Activated T-cell treated with anti-CD3 and anti-CD28 coated beads, Interleukin-2, amount 50 U/mL, for 72 hours (primary cell): ENCODE measurements at regions not wholly inside any gene's neighbourhood (a gene's known extent, or its start where the extent isn't known, plus 50 kb on each side); places are given as distances from the start of the nearest gene placed in this dataset.

ENCODE experiments used
- ATAC-seq, 2 donors: fragments of 150-1000 bp; cut with Tn5 transposase; replicated peaks in 1 of 2; 2 replicates each; pipeline ENCODE4 v1.10.0; 2021; ENCODE audit warnings: moderate library complexity in 2 of 2, mild to moderate bottlenecking in 1 of 2
- DNase-seq, 2 donors: peaks; one replicate each; pipeline ENCODE4 v3.0.0; 2021 to 2022; ENCODE audit warnings: mixed read lengths in 1 of 2
- H3K27ac Mint-ChIP-seq: one replicate; pipeline ENCODE4 v1.8.0; 2022; ENCODE audit warnings: mild to moderate bottlenecking, moderate library complexity, mixed read lengths
- H3K27me3 Mint-ChIP-seq: one replicate; pipeline ENCODE4 v1.8.0; 2022; ENCODE audit warnings: low read depth, mixed read lengths
- H3K36me3 Mint-ChIP-seq, 2 donors: one replicate each; pipeline ENCODE4 v1.8.0; 2022; ENCODE audit warnings: mixed read lengths in 2 of 2, mild to moderate bottlenecking in 1 of 2; ENCODE audit not compliant: insufficient read depth in 2 of 2
- H3K4me1 Mint-ChIP-seq: one replicate; pipeline ENCODE4 v1.8.0; 2022; ENCODE audit warnings: low read depth, mixed read lengths
- H3K4me3 Mint-ChIP-seq, 2 donors: one replicate each; pipeline ENCODE4 v1.8.0; 2022; ENCODE audit warnings: mild to moderate bottlenecking in 2 of 2, mixed read lengths in 2 of 2, moderate library complexity in 2 of 2
- H3K9me3 Mint-ChIP-seq, 2 donors: one replicate each; pipeline ENCODE4 v1.8.0; 2022; ENCODE audit warnings: mixed read lengths in 2 of 2

DNA sequence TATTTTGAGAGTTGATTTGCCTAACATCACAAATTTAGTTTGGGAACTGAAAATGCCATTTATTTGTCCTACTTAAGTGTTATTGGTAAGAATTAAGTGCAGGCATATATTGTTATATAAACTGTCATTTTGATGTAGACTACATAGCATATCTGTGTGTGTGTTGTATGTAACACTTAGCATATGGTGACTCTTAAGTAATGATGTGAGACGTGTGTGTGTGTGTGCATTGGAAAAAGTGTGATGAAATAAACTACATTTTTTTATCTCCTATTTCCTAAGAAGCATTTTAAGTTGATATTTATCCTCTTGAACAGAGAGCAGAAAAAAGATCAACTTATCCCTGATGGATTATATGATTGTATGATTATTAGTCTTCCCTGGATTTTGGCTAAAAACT lies 588.2 kb upstream of the SUCLG2 start:
- H3K9me3 Mint-ChIP-seq: no peaks in the 10 kb centered on the region
- no peaks in the 10 kb centered on the region for H3K36me3 Mint-ChIP-seq
- H3K4me3 Mint-ChIP-seq: no peak overlapping the region
- DNase-seq (no peak), ATAC-seq (no peak)
- H3K27me3 Mint-ChIP-seq: peaks cover under 1% of the 10 kb centered on the region
- H3K4me1 Mint-ChIP-seq: no peaks in the 10 kb centered on the region
- no peak overlapping the region for H3K27ac Mint-ChIP-seq

DNA sequence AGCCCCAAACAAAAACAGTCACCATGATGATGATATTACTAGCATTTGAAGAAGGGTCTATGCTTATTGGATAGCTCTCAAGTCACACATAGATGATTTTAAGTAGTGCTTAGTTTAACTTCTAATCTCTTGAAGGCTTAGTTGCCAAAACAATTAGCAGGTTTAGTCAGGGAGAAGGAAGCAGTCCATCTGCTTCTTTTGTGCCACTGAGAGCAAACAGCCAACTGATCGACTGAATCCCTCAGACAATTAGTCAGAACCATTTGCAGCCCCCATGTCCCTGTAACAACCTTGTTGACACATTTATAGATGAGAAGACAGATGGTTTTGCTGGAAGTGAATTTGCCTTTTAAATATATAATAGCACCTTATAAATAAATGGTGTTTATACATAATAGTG lies 585.1 kb upstream of the SUCLG2 start:
- H3K36me3 Mint-ChIP-seq: no peaks in the 10 kb centered on the region
- ATAC-seq: no peak
- DNase-seq: no peak
- no peak overlapping the region for H3K4me3 Mint-ChIP-seq
- no peak overlapping the region for H3K27ac Mint-ChIP-seq
- no peaks in the 10 kb centered on the region for H3K4me1 Mint-ChIP-seq
- H3K9me3 Mint-ChIP-seq: no peaks in the 10 kb centered on the region
- no peaks in the 10 kb centered on the region for H3K27me3 Mint-ChIP-seq

DNA sequence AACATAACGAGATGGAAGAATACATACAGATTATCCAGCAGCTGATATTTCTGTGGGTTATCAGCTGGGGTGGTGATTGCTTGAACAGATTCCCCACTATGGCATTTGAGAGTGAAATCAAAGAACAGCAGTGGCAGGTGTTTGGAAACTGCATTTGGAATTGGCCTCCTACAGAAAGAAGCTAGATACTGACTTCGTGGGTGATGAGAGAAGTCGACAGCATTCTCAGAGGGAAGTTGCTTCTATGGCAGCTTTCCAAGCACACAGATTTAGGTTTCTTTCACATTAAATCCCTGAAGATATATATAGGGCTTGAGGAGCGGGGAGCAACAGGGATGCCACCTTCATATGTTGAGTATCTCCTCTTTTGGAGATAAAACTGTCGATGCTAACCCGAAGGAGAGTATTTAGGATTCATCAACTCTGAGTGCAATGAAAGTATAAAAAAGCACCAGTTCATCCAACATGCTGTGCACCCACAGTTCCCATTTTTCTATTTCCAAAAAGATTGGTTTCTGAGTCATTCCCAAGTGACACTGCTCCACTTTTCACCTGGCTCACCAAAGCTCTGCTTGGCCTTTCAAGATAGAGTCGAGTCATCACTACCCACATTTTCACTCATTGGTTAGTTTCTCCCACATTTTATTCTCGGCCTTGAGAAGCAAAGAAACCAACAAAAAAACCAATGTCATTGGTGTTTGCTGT lies 579.8 kb upstream of the SUCLG2 start:
- no peaks in the 10 kb centered on the region for H3K27me3 Mint-ChIP-seq
- no peak overlapping the region for H3K27ac Mint-ChIP-seq
- H3K4me1 Mint-ChIP-seq: no peaks in the 10 kb centered on the region
- ATAC-seq (no peak), DNase-seq (no peak)
- peaks cover 6% of the 10 kb centered on the region in 2 donors for H3K9me3 Mint-ChIP-seq
- no peak overlapping the region for H3K4me3 Mint-ChIP-seq
- H3K36me3 Mint-ChIP-seq: peaks cover 1 to 2% of the 10 kb centered on the region in 2 donors

DNA sequence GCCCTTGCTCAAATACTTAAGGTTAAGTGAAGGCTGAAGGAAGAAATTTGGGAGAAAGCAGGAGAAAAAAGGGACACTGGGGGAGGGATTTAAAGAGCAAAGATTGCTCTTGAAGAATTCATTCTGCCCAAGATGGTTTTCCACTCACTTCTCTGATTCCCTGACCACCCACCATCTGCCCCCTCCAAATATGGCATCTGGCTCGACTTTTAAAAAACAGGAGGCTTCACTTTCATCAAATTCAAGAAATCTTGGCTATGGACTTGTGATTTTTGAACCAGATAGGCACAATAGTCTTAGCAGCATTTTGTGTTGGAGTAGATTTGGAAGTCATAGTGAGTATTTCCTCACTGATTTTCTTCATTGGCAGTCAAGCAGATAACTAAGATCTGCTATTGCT lies 574.4 kb upstream of the SUCLG2 start:
- Mint-ChIP-seq H3K36me3 (peaks cover 1 to 2% of the 10 kb centered on the region in 2 donors), H3K27me3 (no peaks in the 10 kb centered on the region), H3K27ac (no peak overlapping the region), H3K4me3 (no peak overlapping the region), H3K4me1 (no peaks in the 10 kb centered on the region), H3K9me3 (peaks cover 6% of the 10 kb centered on the region in 2 donors)
- no peak for ATAC-seq
- no peak for DNase-seq

DNA sequence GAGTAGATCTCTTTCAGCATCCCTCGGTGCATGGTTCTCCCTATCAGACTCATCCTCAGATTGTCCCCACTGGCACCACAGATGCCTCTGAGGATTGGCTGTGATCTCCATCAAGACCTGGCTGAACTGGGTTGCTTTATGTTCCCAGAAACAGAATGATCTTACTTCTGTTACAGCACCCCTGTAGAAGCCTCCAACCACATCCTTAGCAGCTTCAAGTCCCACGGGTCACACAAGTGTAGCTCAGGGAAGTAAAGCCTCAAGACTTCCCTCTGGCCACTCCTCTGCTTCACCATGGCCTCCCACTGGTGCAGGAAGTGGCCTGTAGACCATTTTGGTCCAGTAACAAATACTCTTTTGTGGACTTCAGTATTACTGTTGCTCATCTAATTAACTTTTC lies 566.4 kb upstream of the SUCLG2 start:
- Mint-ChIP-seq H3K36me3 (no peaks in the 10 kb centered on the region), H3K27ac (no peak overlapping the region), H3K9me3 (no peaks in the 10 kb centered on the region), H3K4me3 (no peak overlapping the region), H3K27me3 (no peaks in the 10 kb centered on the region), H3K4me1 (peaks cover 7% of the 10 kb centered on the region)
- ATAC-seq (peak in 1 of 2 donors; percentile 36), DNase-seq (no peak)

DNA sequence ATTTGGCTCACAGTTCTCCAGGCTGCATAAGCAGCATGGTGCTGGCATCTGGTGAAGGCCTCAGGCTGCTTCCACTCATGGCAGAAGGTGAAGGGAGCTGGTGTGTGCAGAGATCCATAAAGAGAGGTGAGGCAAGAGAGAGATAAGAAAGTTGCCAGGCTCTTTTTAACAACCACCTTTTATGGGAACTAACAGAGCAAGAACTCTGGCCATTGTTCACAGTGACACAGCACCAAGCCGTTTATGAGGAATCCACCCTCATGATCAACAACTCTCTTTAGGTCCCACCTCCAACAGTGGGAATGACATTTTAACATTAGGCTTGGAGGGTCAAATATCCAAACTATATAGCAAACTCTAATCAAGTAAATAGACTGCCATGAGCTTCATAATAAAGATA lies 557.2 kb upstream of the SUCLG2 start:
- H3K36me3 Mint-ChIP-seq: no peaks in the 10 kb centered on the region
- ATAC-seq: no peak
- H3K27me3 Mint-ChIP-seq: no peaks in the 10 kb centered on the region
- H3K27ac Mint-ChIP-seq: no peak overlapping the region
- no peak for DNase-seq
- H3K4me3 Mint-ChIP-seq: no peak overlapping the region
- H3K9me3 Mint-ChIP-seq: no peaks in the 10 kb centered on the region
- H3K4me1 Mint-ChIP-seq: no peaks in the 10 kb centered on the region

DNA sequence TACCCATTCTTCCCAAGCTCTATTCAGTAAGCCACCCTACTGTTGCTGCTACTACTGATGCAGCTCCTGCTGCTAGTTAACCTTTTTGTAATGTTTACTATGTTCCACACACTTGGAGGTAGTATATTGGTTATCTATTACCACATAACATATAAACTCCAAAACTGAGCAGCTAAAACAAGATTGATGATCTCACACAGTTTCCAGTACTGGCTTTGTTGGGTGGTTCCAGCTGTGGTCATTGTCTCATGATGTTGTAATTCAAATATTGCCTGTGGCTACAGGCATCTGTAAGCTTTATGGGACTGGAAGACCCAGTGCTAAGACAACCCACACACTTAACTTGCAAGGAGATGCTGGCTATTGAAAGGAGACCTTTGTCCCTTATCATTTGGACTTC lies 556.2 kb upstream of the SUCLG2 start:
- Mint-ChIP-seq H3K9me3 (no peaks in the 10 kb centered on the region), H3K27ac (no peak overlapping the region), H3K36me3 (no peaks in the 10 kb centered on the region), H3K27me3 (no peaks in the 10 kb centered on the region), H3K4me1 (no peaks in the 10 kb centered on the region), H3K4me3 (no peak overlapping the region)
- DNase-seq (no peak), ATAC-seq (peak; percentile 39 to 53)

DNA sequence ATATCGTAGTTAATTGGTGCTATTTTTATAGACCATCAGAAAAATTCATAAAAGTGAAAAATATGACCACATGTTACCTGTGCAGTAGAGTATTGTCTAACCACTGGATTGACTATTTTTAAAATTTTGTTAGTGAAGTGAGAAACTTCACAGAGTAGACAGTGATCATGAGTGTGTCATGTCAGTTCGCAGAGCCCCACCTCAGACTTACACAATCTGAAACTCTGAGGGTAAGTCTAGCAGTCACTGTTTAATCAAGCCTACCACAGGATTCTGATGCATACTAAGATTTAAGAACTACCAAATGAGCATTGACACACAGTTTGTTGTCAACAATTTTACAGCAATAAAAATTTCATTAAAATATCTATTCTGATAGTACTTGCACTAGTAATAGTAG lies 552.9 kb upstream of the SUCLG2 start:
- DNase-seq (no peak), ATAC-seq (peak; percentile 72 to 83)
- H3K4me1 Mint-ChIP-seq: no peaks in the 10 kb centered on the region
- peaks cover 5% of the 10 kb centered on the region in 2 donors for H3K9me3 Mint-ChIP-seq
- no peaks in the 10 kb centered on the region for H3K27me3 Mint-ChIP-seq
- no peak overlapping the region for H3K4me3 Mint-ChIP-seq
- peaks cover 4% of the 10 kb centered on the region in 2 donors for H3K36me3 Mint-ChIP-seq
- no peak overlapping the region for H3K27ac Mint-ChIP-seq

DNA sequence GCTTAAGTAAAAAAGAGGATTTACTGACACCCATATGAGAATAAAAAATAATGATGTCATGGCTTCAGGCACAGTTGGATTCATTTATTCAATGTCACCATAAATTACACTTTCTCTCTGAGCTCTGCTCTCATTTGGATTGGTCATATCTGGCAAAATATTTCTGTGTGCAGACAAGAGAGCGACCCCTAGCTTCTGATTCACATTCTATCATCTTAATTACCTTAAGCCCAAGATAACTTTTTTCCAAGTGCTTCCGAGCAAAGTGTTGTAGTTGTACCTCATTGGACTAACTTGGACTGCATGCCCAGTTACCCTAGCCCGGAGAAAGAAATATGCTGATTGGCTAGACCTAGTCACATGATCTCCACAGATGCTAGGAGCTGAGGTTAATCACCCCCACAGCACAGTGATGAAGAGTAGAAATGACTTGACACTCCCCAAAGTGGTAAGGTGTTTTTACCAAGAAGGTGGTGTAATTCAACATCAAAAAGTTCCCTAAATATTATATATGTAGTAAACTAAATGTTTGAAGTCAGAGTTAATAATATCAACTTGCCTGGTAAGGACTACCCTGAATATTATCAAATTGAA lies 552.2 kb upstream of the SUCLG2 start:
- H3K4me1 Mint-ChIP-seq: no peaks in the 10 kb centered on the region
- peak; percentile 34 to 60 for ATAC-seq
- peaks cover 5% of the 10 kb centered on the region in 2 donors for H3K9me3 Mint-ChIP-seq
- no peaks in the 10 kb centered on the region for H3K27me3 Mint-ChIP-seq
- H3K27ac Mint-ChIP-seq: no peak overlapping the region
- DNase-seq: no peak
- peaks cover 4% of the 10 kb centered on the region in 2 donors for H3K36me3 Mint-ChIP-seq
- no peak overlapping the region for H3K4me3 Mint-ChIP-seq

DNA sequence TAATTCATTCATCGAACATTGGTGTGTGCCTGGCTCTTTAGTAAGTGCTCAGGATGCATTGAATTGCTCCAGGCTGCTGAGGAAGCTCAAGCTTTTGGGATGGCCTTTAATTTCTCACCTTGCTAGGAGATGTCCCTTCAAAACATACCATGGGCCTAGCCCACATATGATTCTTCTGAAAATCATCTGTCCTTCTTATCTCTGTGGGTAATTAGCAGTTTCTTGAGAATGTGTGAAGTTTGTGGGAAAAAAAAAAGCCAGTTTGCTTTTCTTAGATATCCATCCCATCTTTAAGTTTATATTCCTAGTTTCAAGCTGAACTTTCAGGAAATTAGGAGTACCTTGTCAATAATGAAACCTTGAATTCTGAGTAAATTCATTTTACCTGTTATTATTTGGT lies 532.3 kb upstream of the SUCLG2 start:
- no peak overlapping the region for H3K4me3 Mint-ChIP-seq
- H3K27me3 Mint-ChIP-seq: no peaks in the 10 kb centered on the region
- DNase-seq (no peak), ATAC-seq (no peak)
- no peak overlapping the region for H3K27ac Mint-ChIP-seq
- H3K36me3 Mint-ChIP-seq: peaks cover 0 to 5% of the 10 kb centered on the region in 2 donors
- H3K9me3 Mint-ChIP-seq: peaks cover 2 to 5% of the 10 kb centered on the region in 2 donors
- H3K4me1 Mint-ChIP-seq: no peaks in the 10 kb centered on the region

DNA sequence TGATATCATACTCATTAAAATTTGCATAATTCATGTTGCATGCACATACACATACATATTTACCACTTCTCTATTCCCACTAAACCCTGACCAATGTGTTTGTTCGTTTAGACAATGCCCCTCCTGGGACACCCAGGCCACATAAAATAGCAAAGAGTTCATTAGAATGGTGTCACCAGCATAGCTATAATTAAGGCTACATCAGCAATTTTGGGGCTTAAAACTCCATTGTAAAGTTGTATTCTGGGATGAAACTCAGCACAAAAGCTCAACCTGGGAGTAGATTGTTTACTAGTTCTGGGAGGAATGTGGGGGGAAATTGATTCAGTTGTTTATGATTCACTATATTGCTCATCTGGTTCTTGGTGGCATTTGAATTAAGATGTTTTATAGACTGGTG lies 522.2 kb upstream of the SUCLG2 start:
- peaks cover 8 to 15% of the 10 kb centered on the region in 2 donors for H3K9me3 Mint-ChIP-seq
- H3K36me3 Mint-ChIP-seq: peaks cover 10% of the 10 kb centered on the region in 2 donors
- no peak overlapping the region for H3K4me3 Mint-ChIP-seq
- DNase-seq (no peak), ATAC-seq (no peak)
- H3K4me1 Mint-ChIP-seq: no peaks in the 10 kb centered on the region
- no peaks in the 10 kb centered on the region for H3K27me3 Mint-ChIP-seq
- no peak overlapping the region for H3K27ac Mint-ChIP-seq

DNA sequence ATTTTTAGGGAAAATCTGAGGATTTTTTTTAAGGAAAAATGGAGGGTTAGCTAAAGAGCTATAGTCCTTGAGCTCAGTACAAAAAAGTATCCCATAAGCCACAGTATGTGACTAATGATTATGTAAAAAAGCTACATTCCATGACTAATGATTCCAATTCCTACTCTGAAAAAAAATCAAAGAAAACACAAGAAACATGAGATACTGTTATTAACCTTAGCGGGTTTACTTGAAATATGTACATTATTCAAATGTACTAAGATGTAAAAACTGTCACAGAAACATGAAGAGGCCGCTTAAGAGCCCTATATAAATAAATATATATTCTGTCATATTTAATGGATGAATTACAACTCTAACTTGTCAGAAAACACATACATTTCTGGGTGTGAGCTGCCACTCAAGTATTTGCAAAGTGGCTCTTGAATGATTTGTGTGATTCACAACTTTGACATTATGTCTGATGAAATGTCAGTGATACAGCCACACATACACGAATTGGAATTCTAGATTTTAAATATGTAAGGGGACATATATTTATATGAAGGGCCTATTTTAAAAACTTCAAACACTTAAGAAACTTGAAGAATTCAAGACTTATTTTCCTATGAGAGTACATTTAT lies 518.7 kb upstream of the SUCLG2 start:
- no peaks in the 10 kb centered on the region for H3K4me1 Mint-ChIP-seq
- DNase-seq: no peak
- peaks cover 13 to 19% of the 10 kb centered on the region in 2 donors for H3K36me3 Mint-ChIP-seq
- no peak for ATAC-seq
- H3K9me3 Mint-ChIP-seq: peaks cover 18 to 21% of the 10 kb centered on the region in 2 donors
- H3K4me3 Mint-ChIP-seq: no peak overlapping the region
- H3K27me3 Mint-ChIP-seq: no peaks in the 10 kb centered on the region
- H3K27ac Mint-ChIP-seq: no peak overlapping the region

DNA sequence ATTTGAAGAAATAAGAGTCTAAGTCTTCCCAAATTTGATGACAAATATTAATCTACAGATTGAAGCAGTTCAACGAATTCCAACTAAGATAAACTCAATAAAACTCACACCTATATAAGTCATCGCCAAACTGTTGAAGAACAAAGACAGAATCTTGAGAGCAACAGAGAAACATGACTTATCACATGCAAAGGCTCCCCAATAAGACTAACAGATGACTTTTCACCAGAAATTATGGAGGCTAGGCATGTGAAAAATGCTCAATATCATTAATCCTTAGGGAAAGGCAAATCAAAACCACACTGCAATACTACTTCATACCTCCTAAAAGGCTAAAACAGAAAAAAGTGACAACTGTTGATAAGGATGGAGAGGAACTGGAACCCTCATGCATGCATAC lies 517.6 kb upstream of the SUCLG2 start:
- Mint-ChIP-seq H3K27me3 (no peaks in the 10 kb centered on the region), H3K4me1 (no peaks in the 10 kb centered on the region), H3K36me3 (peaks cover 13 to 19% of the 10 kb centered on the region in 2 donors), H3K4me3 (no peak overlapping the region), H3K27ac (no peak overlapping the region), H3K9me3 (peaks cover 18 to 21% of the 10 kb centered on the region in 2 donors)
- no peak for ATAC-seq
- DNase-seq: no peak
